Astrocyte of the cerebellum (primary cell): ENCODE measurements at regions not wholly inside any gene's neighbourhood (a gene's known extent, or its start where the extent isn't known, plus 50 kb on each side); places are given as distances from the start of the nearest gene placed in this dataset.

Source experiments
- DNase-seq: peaks from one replicate; pipeline ENCODE4 v3.0.0-alpha.2; 2011; ENCODE audit warnings: low read depth
- H3K4me3 ChIP-seq: 2 replicates; pipeline ENCODE4 v1.5.1; 2011; ENCODE audit warnings: mild to moderate bottlenecking, low read depth, low read length, moderate library complexity
- CTCF ChIP-seq: IDR thresholded peaks from 2 replicates; pipeline ENCODE4 v1.5.1; 2012; ENCODE audit warnings: low read length, low read depth, moderate library complexity, mild to moderate bottlenecking; ENCODE audit errors: missing control alignments
- in situ Hi-C: cut with HindIII; loops from 2 replicates; pipeline ENCODE4 v1.10.0; 2017; ENCODE audit warnings: low sequenced_read_pairs

- DNase-seq = no peak
- in situ Hi-C loops = no loop called here
- no peak overlapping the region for H3K4me3 ChIP-seq
- no peak for TF ChIP-seq CTCF
These were observed 380.6 kb downstream of the HDGFL1 start for GRCh38 chr6:22949967-22950366.

GRCh38 chr6:22952097-22952496 is 382.7 kb downstream of the HDGFL1 start:
- TF ChIP-seq CTCF = no peak
- in situ Hi-C loops = no loop called here
- H3K4me3 ChIP-seq = no peak overlapping the region
- DNase-seq = no peak

- no peak for DNase-seq
- in situ Hi-C loops = no loop called here
- H3K4me3 ChIP-seq = no peak overlapping the region
- no peak for TF ChIP-seq CTCF
These were observed 385.5 kb downstream of the HDGFL1 start for GRCh38 chr6:22954749-22955385.

GRCh38 chr6:22956029-22956681 is 386.8 kb downstream of the HDGFL1 start:
- TF ChIP-seq CTCF = no peak
- H3K4me3 ChIP-seq = no peak overlapping the region
- peak; percentile 1 for DNase-seq
- in situ Hi-C loops = no loop called here

GRCh38 chr6:22958677-22959076 is 389.3 kb downstream of the HDGFL1 start:
- in situ Hi-C loops = no loop called here
- no peak overlapping the region for H3K4me3 ChIP-seq
- TF ChIP-seq CTCF = no peak
- DNase-seq = no peak

GRCh38 chr6:22959571-22959970 is 390.2 kb downstream of the HDGFL1 start:
- no peak overlapping the region for H3K4me3 ChIP-seq
- no peak for DNase-seq
- in situ Hi-C loops = no loop called here
- no peak for TF ChIP-seq CTCF
